ENCODE measurements at regions not wholly inside any gene's neighbourhood (a gene's known extent, or its start where the extent isn't known, plus 50 kb on each side); places are given as distances from the start of the nearest gene placed in this dataset.

DNA sequence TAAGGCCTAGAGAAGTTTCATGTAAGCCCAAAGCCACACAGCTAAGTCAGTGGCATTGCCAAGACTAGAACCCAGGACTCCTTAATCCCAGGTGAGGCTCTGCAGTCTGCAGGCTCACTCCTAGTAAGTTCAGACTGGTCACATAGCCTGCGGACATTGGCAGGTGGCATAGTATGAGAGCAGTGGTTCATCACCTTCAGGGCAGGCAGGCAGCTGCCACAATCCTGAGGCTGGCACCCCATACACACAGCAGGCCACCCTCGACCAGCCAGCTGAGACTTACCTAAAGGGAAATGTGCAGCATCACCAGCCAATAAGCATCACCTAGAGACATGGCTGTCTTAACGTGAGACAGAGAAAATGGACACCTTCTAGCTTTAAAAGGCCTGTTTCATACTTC is 231.6 kb upstream of the UBASH3B start:
- H3K27ac ChIP-seq: no peak overlapping the region
- TF ChIP-seq CTCF (conservative IDR thresholded peaks at IDR 0.05) (no peak), ZFX (IDR thresholded peaks at IDR 0.05) (no peak)

GRCh38 chr11:122423273-122423672 is 232.2 kb upstream of the UBASH3B start:
- TF ChIP-seq CTCF (conservative IDR thresholded peaks at IDR 0.05) (no peak), ZFX (IDR thresholded peaks at IDR 0.05) (no peak)
- no peak overlapping the region for H3K27ac ChIP-seq

DNA sequence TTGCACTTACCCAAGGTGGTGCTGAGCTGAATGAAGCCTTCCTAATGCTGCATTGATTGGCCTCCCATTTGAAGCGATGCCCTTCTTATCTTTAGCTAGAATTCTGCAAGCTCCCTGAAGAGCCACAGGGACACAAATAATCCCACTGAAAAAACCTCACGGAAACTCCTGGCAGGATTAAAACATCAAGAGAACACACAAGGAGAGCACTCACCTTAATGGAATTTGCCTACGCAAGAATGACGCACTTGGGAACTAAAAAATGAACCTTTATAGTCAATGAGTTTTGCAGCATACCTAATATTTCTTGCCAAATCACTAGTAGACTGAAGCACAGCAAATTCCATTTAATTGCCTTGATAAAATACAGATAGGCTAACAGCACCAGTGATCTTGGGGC is 232.8 kb upstream of the UBASH3B start:
- TF ChIP-seq CTCF (conservative IDR thresholded peaks at IDR 0.05) (no peak), ZFX (IDR thresholded peaks at IDR 0.05) (no peak)

DNA sequence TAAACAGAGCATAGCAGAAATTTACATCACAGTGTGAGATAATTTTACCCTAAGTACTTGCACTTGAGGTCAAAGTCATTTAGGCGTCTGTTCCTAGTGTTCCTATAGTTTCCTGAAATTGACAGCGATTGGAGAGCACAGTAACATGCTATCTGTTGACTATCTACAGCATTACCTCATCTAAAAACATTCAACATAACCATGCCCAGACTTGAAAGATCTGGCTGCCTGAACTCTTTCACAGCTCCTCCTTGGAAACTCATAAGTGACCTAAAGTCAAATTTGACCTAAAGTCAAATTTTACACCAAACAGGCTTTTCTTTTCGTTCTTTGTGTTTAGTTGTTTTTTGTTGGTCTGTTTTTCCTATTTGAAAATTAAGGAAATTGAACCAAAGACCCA is 233.8 kb upstream of the UBASH3B start:
- no peak overlapping the region for H3K27ac ChIP-seq
- TF ChIP-seq ZFX (IDR thresholded peaks at IDR 0.05) (no peak), CTCF (conservative IDR thresholded peaks at IDR 0.05) (no peak)

More for the DNA sequence above, 232.8 kb upstream of the UBASH3B start:
- no peak overlapping the region for H3K27ac ChIP-seq

DNA sequence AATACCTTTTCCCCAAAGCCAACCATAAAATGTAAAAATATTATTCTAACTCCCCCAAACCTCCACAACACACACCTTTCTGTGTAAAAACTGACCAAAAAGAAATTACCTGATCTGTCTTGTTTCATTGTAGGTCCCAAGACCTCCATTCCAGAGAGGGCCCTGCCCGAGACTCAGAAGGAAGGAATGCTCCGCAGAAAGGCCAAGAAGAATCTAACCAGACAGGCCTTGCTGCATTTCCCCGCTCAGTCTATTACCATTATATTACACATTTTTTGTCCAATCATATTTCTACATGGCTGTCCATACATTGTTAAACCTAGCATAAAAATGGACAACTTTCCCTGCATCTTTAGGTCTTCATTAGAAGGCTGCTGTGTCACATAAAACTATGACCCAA is 237.5 kb upstream of the UBASH3B start:
- TF ChIP-seq ZFX (IDR thresholded peaks at IDR 0.05): no peak
- no peak for TF ChIP-seq CTCF (conservative IDR thresholded peaks at IDR 0.05)
- no peak overlapping the region for H3K27ac ChIP-seq

- no peak overlapping the region for H3K27ac ChIP-seq
- TF ChIP-seq CTCF (conservative IDR thresholded peaks at IDR 0.05) (no peak), ZFX (IDR thresholded peaks at IDR 0.05) (no peak)
Measured at GRCh38 chr11:122414406-122415018, 241.0 kb upstream of the UBASH3B start.

GRCh38 chr11:122413677-122414076 is 241.8 kb upstream of the UBASH3B start:
- no peak overlapping the region for H3K27ac ChIP-seq
- TF ChIP-seq CTCF (conservative IDR thresholded peaks at IDR 0.05) (no peak), ZFX (IDR thresholded peaks at IDR 0.05) (no peak)

Measured in C4-2B (cell line).